ENCODE measurements at regions not wholly inside any gene's neighbourhood (a gene's known extent, or its start where the extent isn't known, plus 50 kb on each side); places are given as distances from the start of the nearest gene placed in this dataset.

DNA sequence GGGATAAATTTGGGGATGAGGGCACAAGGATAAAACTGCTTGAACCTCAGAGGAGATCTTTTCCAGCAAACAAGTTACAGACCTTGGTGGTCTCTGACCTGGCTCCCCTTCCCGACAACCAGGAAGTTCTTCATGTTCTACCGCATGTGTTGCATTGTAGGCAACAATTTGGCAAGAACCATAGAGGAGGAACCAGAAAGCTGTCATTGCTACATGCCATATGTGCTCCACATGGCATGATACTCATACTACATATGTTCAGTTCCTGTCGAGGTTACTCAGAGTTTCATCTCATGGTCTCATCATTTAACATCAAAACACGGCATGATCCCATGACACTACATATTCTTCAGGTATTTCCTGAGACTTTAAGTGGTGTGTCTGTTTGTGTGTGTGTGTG lies 235.9 kb downstream of the OR13H1 start:
- TF ChIP-seq, protein P1, sequence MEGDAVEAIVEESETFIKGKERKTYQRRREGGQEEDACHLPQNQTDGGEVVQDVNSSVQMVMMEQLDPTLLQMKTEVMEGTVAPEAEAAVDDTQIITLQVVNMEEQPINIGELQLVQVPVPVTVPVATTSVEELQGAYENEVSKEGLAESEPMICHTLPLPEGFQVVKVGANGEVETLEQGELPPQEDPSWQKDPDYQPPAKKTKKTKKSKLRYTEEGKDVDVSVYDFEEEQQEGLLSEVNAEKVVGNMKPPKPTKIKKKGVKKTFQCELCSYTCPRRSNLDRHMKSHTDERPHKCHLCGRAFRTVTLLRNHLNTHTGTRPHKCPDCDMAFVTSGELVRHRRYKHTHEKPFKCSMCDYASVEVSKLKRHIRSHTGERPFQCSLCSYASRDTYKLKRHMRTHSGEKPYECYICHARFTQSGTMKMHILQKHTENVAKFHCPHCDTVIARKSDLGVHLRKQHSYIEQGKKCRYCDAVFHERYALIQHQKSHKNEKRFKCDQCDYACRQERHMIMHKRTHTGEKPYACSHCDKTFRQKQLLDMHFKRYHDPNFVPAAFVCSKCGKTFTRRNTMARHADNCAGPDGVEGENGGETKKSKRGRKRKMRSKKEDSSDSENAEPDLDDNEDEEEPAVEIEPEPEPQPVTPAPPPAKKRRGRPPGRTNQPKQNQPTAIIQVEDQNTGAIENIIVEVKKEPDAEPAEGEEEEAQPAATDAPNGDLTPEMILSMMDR (IDR thresholded peaks at IDR 0.05): no peak
- TF ChIP-seq POLR2A (IDR thresholded peaks at IDR 0.05): no peak
- Histone ChIP-seq H3K27me3 (no peaks in the 10 kb centered on the region), H3K4me1 (no peaks in the 10 kb centered on the region), H3K36me3 (no peaks in the 10 kb centered on the region), H3K4me3 (no peak overlapping the region), H3K27ac (no peak overlapping the region), H3K9me3 (no peaks in the 10 kb centered on the region)
- DNase-seq: no peak

DNA sequence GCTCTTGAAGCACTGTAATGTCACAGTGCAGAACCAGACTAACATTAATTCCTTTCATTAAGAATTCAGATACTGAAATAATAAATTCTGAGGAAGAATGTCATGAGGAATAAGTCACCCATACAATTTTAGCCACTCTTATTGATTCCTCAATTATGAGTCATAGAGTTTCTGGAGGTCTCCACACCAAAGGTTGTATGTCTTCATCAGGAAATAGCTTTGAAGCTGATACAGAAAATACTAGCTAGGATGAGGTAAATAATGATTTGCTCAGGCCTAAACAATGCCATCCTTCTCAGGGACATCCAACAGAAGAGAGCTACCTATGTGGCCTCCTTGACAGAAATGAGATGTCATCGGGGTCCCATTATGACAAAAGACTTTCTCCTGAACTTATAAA lies 238.8 kb downstream of the OR13H1 start:
- no peaks in the 10 kb centered on the region for H3K27me3 ChIP-seq
- no peaks in the 10 kb centered on the region for H3K36me3 ChIP-seq
- no peak for DNase-seq
- no peak overlapping the region for H3K4me3 ChIP-seq
- TF ChIP-seq, protein P1 (IDR thresholded peaks at IDR 0.05): no peak
- TF ChIP-seq POLR2A (IDR thresholded peaks at IDR 0.05): no peak
- no peak overlapping the region for H3K27ac ChIP-seq
- H3K9me3 ChIP-seq: no peaks in the 10 kb centered on the region
- no peaks in the 10 kb centered on the region for H3K4me1 ChIP-seq

DNA sequence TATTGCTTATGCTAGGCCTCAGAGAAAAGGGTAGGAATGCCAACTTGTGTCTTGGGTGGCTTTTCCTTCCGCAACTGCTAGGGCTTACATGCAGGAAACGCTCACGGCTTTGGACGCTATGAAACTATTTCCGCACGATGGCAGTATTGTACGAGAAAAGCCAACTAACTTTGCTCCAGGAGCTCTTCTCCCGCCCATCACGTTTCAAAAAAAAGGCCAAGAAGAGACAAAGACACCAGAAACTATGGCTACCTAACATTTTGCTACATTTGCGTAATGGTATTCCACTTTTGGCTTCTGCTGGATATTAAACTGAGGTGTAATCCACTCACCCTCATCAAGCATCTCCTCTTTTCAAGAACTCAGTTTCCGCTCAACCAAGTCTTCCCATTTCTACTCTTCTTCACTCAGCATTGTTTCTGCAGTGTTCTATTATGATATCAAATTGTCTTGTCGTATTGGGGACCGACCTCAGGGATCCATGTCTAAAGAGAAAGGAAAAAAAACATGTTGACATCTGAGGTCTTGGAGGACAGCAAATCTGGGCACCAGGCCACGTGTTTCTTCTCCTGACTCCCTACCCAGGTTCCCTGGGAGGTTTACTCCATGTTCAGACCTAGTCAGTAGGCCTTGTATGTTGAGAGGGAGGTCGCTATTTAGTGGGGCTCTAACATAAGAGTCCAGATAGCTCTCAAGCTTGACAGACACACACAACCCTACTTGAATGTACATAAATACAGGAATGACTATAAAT lies 239.4 kb upstream of the STK26 start:
- no peaks in the 10 kb centered on the region for H3K9me3 ChIP-seq
- no peaks in the 10 kb centered on the region for H3K27me3 ChIP-seq
- peak in 2 of 3 donors; percentile 80 to 92 for DNase-seq
- H3K4me1 ChIP-seq: no peaks in the 10 kb centered on the region
- H3K36me3 ChIP-seq: no peaks in the 10 kb centered on the region
- TF ChIP-seq, protein P1 (IDR thresholded peaks at IDR 0.05): peak in 2 of 6 experiments; percentile 15 to 77
- no peak for TF ChIP-seq POLR2A (IDR thresholded peaks at IDR 0.05)
- H3K4me3 ChIP-seq: peak overlapping the region in 2 of 4 donors; percentile 26 to 37
- no peak overlapping the region for H3K27ac ChIP-seq

DNA sequence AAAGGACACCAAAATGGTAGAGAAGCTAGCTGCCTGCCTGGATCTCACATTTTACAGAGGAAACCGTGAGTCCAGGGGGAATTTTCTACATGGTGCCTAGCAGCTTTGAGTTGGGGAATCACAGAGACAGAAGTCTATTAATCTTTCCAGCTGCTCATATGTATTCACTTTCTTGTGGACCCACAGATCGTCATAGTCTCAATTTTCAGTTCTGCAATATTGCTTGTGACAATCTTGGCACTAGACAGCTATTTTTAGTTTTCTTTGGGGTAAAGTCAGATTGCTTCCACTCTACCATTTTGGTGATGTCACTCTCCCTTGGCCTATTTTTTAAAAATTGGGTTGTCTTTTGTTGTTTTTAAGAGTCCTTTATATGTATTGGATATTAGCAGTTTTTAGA lies 233.4 kb upstream of the STK26 start:
- H3K9me3 ChIP-seq: no peaks in the 10 kb centered on the region
- no peak overlapping the region for H3K27ac ChIP-seq
- no peak for DNase-seq
- TF ChIP-seq, protein P1 (IDR thresholded peaks at IDR 0.05): no peak
- TF ChIP-seq POLR2A (IDR thresholded peaks at IDR 0.05): no peak
- no peak overlapping the region for H3K4me3 ChIP-seq
- H3K36me3 ChIP-seq: no peaks in the 10 kb centered on the region
- no peaks in the 10 kb centered on the region for H3K4me1 ChIP-seq
- H3K27me3 ChIP-seq: no peaks in the 10 kb centered on the region

DNA sequence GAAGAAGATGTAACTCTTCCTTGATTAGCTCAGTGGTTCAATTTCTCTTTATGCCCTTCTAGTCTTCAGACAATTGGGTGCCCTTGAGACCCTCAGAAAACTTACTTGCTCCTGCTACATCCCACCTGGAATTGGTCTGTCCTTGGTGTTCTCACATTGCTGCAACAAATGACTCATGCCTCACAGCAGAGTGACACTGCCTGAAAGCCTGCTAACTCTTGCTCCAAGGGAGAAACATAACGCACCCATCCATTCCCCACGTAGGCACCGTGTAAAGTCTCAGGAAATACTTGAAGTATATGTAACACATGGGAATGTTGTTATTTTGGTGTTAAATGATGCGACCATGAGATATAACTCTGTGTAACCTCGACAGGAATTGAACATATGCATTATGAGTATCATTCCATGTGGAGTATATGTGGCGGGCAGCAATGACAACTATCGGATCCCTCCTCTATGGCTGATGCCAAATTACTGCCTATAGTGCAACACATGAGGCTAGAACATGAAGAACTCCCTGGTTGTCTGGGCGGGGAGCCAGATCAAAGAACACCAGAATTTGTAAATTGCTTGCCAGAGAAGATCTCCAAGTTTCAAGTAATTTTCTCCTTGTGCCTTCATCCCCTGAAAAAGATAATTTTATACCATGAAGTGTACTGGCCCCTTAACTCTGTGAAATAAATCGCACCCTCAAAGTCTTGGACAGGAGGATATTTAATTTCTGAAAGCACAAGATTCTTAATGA lies 231.3 kb upstream of the STK26 start:
- TF ChIP-seq, protein P1 (IDR thresholded peaks at IDR 0.05): no peak
- no peak for TF ChIP-seq POLR2A (IDR thresholded peaks at IDR 0.05)
- Histone ChIP-seq H3K36me3 (no peaks in the 10 kb centered on the region), H3K9me3 (no peaks in the 10 kb centered on the region), H3K4me1 (no peaks in the 10 kb centered on the region), H3K4me3 (peak overlapping the region in 2 of 4 donors; percentile 16 to 59), H3K27me3 (no peaks in the 10 kb centered on the region), H3K27ac (no peak overlapping the region)
- no peak for DNase-seq
